ENCODE measurements at regions not wholly inside any gene's neighbourhood (a gene's known extent, or its start where the extent isn't known, plus 50 kb on each side); places are given as distances from the start of the nearest gene placed in this dataset.

GRCh38 chr20:23138226-23138625, 52.1 kb upstream of the CD93 start:
- POLR2A ChIA-PET = no interaction called here
- CTCF ChIA-PET = no interaction called here
- DNase-seq (ENCODE audit: extremely low spot score) = no peak
- TF ChIP-seq CTBP1 (IDR thresholded peaks at IDR 0.05; ENCODE audit: borderline replicate concordance) = no peak
- no peak for TF ChIP-seq SUZ12 (IDR thresholded peaks at IDR 0.05)
- no peak for TF ChIP-seq BHLHE40 (IDR thresholded peaks at IDR 0.05; ENCODE audit: borderline replicate concordance)
- no peak for TF ChIP-seq ARNT (IDR thresholded peaks at IDR 0.05)
- TF ChIP-seq LEF1 (IDR thresholded peaks at IDR 0.05; ENCODE audit: borderline replicate concordance) = no peak
- no peak for TF ChIP-seq FOXM1 (IDR thresholded peaks at IDR 0.05; ENCODE audit: borderline replicate concordance)
- no peak for TF ChIP-seq L3MBTL2 (conservative IDR thresholded peaks at IDR 0.05)
- no peak for TF ChIP-seq SP1 (IDR thresholded peaks at IDR 0.05)
- TF ChIP-seq FOXA1 (IDR thresholded peaks at IDR 0.05) = no peak
- no peak for TF ChIP-seq FOXK2 (IDR thresholded peaks at IDR 0.05)
- TF ChIP-seq HDGF (IDR thresholded peaks at IDR 0.05; ENCODE audit: borderline replicate concordance) = no peak
- no peak for TF ChIP-seq NFRKB (IDR thresholded peaks at IDR 0.05)
- no peak for TF ChIP-seq ELF4 (IDR thresholded peaks at IDR 0.05)
- TF ChIP-seq ZNF384 (IDR thresholded peaks at IDR 0.05) = no peak
- no peak for TF ChIP-seq PKNOX1 (IDR thresholded peaks at IDR 0.05)
- TF ChIP-seq TARDBP (IDR thresholded peaks at IDR 0.05) = no peak

DNA sequence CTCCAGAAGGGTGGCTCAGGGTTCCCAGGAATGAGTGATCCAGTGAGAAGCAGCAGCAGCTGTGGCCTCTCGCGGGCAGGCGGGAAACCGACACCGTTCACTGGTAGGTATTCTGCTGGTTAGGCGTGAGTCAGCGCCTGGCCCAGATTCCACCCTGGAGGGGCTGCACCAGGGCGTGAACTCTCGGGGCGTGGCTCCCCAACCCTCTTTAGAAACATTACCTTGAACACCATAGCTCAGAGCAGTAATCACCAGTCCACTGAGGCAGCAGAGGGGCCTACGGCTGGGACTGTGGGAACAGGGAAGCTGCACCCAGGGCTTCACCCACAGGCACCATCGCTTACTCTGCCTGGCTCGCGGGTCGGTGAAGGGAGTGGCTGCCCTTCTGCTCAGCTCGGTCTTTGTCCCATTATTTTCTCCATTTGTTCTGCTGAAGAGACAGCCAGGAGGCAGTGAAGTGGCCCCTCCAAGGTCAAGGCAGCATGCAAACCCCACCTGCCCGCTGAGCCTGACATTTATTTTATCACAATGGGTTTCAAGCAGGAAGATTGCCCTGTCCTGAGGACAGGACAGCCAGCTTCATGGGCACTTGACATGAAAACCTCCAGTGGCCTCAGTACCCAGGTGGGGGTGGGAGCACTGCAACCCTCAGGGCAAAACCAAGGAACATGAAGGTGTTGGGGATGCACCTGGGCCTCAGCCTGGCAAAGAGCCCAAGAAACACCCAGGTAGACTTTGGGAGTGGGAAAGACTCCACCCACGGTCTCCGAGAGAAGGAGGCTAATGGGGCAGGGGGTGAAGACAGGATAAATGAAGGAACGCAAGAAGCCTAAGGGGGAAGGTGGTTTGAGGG, 51.0 kb upstream of the CD93 start:
- no peak for TF ChIP-seq BHLHE40 (IDR thresholded peaks at IDR 0.05; ENCODE audit: borderline replicate concordance)
- TF ChIP-seq HDGF (IDR thresholded peaks at IDR 0.05; ENCODE audit: borderline replicate concordance) = no peak
- TF ChIP-seq ARNT (IDR thresholded peaks at IDR 0.05) = no peak
- no peak for TF ChIP-seq CTBP1 (IDR thresholded peaks at IDR 0.05; ENCODE audit: borderline replicate concordance)
- no peak for TF ChIP-seq ZNF384 (IDR thresholded peaks at IDR 0.05)
- no peak for TF ChIP-seq L3MBTL2 (conservative IDR thresholded peaks at IDR 0.05)
- TF ChIP-seq NFRKB (IDR thresholded peaks at IDR 0.05) = no peak
- TF ChIP-seq FOXK2 (IDR thresholded peaks at IDR 0.05) = no peak
- no peak for TF ChIP-seq LEF1 (IDR thresholded peaks at IDR 0.05; ENCODE audit: borderline replicate concordance)
- TF ChIP-seq PKNOX1 (IDR thresholded peaks at IDR 0.05) = no peak
- TF ChIP-seq TARDBP (IDR thresholded peaks at IDR 0.05) = no peak
- TF ChIP-seq FOXA1 (IDR thresholded peaks at IDR 0.05) = no peak
- TF ChIP-seq FOXM1 (IDR thresholded peaks at IDR 0.05; ENCODE audit: borderline replicate concordance) = no peak
- no peak for TF ChIP-seq SUZ12 (IDR thresholded peaks at IDR 0.05)
- TF ChIP-seq SP1 (IDR thresholded peaks at IDR 0.05) = no peak
- no peak for TF ChIP-seq ELF4 (IDR thresholded peaks at IDR 0.05)
- no peak for DNase-seq (ENCODE audit: extremely low spot score)
- ChIA-PET CTCF (interaction anchor here (0.7 kb wide), 1 partner anchor 48 kb away, joined by 3 read pairs; no protein-coding TSS in a partner anchor), POLR2A (interaction anchor here (0.8 kb wide), 1 partner anchor 9 kb away, joined by 4 read pairs; no protein-coding TSS in a partner anchor)

- ChIA-PET CTCF (interaction anchor here (0.6 kb wide), 1 partner anchor 550 kb away, joined by 3 read pairs; no protein-coding TSS in a partner anchor), POLR2A (no interaction called here)
- no peak for DNase-seq (ENCODE audit: extremely low spot score)
- TF ChIP-seq L3MBTL2 (conservative IDR thresholded peaks at IDR 0.05) (no peak), FOXM1 (IDR thresholded peaks at IDR 0.05; ENCODE audit: borderline replicate concordance) (no peak), FOXA1 (IDR thresholded peaks at IDR 0.05) (no peak), ZNF384 (IDR thresholded peaks at IDR 0.05) (no peak), HDGF (IDR thresholded peaks at IDR 0.05; ENCODE audit: borderline replicate concordance) (no peak), PKNOX1 (IDR thresholded peaks at IDR 0.05) (no peak), BHLHE40 (IDR thresholded peaks at IDR 0.05; ENCODE audit: borderline replicate concordance) (no peak), TARDBP (IDR thresholded peaks at IDR 0.05) (no peak)
Observed at GRCh38 chr20:23135449-23136420, 49.6 kb upstream of the CD93 start.

Data from HEK293T (cell line).